Smooth muscle cell (in vitro differentiated cells): ENCODE measurements at regions not wholly inside any gene's neighbourhood (a gene's known extent, or its start where the extent isn't known, plus 50 kb on each side); places are given as distances from the start of the nearest gene placed in this dataset.
"Not testable (repeated sequence)": the region's sequence is repeated elsewhere in the genome, so short reads cannot be mapped to it uniquely, and the experiment has no call there.

Experiments
- DNase-seq: peaks from one replicate; lab custom pipeline; 2025; ENCODE audit not compliant: unreplicated experiment; lab: John Stamatoyannopoulos, UW
- H2AFZ ChIP-seq: fragments of 200-600 bp; sonication (generic); 2 replicates; pipeline ENCODE4 v1.6.0; 2016; ENCODE audit warnings: antibody characterized with exemption, low read depth, mild to moderate bottlenecking
- H3F3A ChIP-seq: fragments of 200-600 bp; sonication (generic); 2 replicates; pipeline ENCODE4 v1.6.0; 2017; ENCODE audit warnings: antibody characterized with exemption, low read depth
- H3K27ac ChIP-seq: fragments of 200-600 bp; sonication (generic); 2 replicates; pipeline ENCODE4 v1.5.1; 2016; ENCODE audit warnings: low read depth, mild to moderate bottlenecking
- H3K27me3 ChIP-seq: fragments of 200-600 bp; sonication (generic); 2 replicates; pipeline ENCODE4 v1.6.1; 2016; ENCODE audit warnings: low read depth, mild to moderate bottlenecking
- H3K36me3 ChIP-seq: fragments of 200-600 bp; sonication (generic); 2 replicates; pipeline ENCODE4 v1.5.1; 2016; ENCODE audit warnings: low read depth
- H3K4me1 ChIP-seq: fragments of 200-600 bp; sonication (generic); 2 replicates; pipeline ENCODE4 v1.5.1; 2016; ENCODE audit warnings: low read depth
- H3K4me2 ChIP-seq: fragments of 200-600 bp; sonication (generic); 2 replicates; pipeline ENCODE4 v1.6.0; 2016; ENCODE audit warnings: mild to moderate bottlenecking
- H3K4me3 ChIP-seq: fragments of 200-600 bp; sonication (generic); 2 replicates; pipeline ENCODE4 v1.5.1; 2016; ENCODE audit warnings: mild to moderate bottlenecking
- H3K79me2 ChIP-seq: fragments of 200-600 bp; sonication (generic); 2 replicates; pipeline ENCODE4 v1.6.0; 2016; ENCODE audit warnings: low read depth, mild to moderate bottlenecking
- H3K9ac ChIP-seq: fragments of 200-600 bp; sonication (generic); 2 replicates; pipeline ENCODE4 v1.6.0; 2016; ENCODE audit warnings: low read depth
- H3K9me3 ChIP-seq: fragments of 200-600 bp; sonication (generic); replicated peaks from 2 replicates; pipeline ENCODE4 v1.5.1; 2016; ENCODE audit warnings: low read depth
- H4K20me1 ChIP-seq: fragments of 200-600 bp; sonication (generic); 2 replicates; pipeline ENCODE4 v1.6.0; 2016; ENCODE audit warnings: low read depth
- WGBS: methylation state at CpG from one replicate; pipeline ENCODE4 v1.1.7; 2016; ENCODE audit warnings: low lambda C conversion rate; 5-methylcytosine and 5-hydroxymethylcytosine counted together
- TF ChIP-seq, protein P1 (sequence below): fragments of 200-600 bp; sonication (generic); IDR thresholded peaks from 2 replicates; pipeline ENCODE4 v1.5.1; 2017; ENCODE audit warnings: borderline replicate concordance, mild to moderate bottlenecking, antibody characterized with exemption; ENCODE audit not compliant: insufficient read depth, poor library complexity, severe bottlenecking

DNA sequence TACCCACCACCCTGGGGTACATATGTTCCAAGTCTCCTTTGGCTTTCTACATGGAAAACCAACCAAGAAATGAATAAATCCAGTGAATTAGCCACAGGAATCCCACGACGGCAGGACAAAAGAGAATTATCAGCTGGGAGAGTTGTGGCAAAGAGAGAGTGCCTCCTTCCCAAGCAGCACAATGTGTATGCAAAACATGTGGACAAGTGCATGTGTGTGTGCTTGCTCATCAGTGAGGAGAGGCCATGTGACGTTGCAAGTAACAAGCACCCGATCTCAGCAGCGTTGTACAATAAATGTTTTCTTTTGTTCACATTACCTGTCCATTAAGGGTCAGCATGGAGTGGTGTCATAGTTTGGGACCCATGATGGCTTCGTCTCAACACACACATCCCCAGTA lies 50.0 kb upstream of the EMX2 start:
- 71% methylated on average over 6 of the region's 6 CpGs for WGBS
- H3K36me3 ChIP-seq: no peaks in the 10 kb centered on the region

DNA sequence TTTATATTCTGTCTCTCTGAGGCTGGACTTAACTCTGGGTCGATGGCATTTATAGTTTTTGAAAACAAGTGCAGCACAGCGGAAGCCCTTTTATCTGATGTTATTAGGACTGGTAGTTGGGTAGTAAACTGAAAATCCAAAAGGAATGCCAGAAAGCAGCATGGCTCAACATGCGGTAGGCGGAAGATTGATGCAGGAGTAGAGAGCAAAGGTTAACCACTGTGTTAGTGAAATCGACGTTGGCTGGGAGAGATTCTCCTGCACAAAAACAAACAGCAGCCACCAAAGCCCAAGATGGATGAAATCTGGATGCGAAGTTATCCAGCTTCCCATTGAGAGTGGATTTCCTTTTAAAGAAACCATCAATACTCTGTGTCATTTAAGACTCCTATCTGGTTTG lies 54.5 kb upstream of the EMX2 start:
- DNase-seq: no peak
- Histone ChIP-seq H3K9ac (no peak overlapping the region), H3K4me3 (no peak overlapping the region), H3F3A (no peaks in the 10 kb centered on the region), H3K4me2 (no peak overlapping the region), H3K4me1 (no peaks in the 10 kb centered on the region), H3K79me2 (no peaks in the 10 kb centered on the region), H3K27me3 (peaks cover 41% of the 10 kb centered on the region), H4K20me1 (no peaks in the 10 kb centered on the region), H3K36me3 (no peaks in the 10 kb centered on the region), H2AFZ (no peak overlapping the region), H3K27ac (no peak overlapping the region), H3K9me3 (no peaks in the 10 kb centered on the region)
- TF ChIP-seq, protein P1, sequence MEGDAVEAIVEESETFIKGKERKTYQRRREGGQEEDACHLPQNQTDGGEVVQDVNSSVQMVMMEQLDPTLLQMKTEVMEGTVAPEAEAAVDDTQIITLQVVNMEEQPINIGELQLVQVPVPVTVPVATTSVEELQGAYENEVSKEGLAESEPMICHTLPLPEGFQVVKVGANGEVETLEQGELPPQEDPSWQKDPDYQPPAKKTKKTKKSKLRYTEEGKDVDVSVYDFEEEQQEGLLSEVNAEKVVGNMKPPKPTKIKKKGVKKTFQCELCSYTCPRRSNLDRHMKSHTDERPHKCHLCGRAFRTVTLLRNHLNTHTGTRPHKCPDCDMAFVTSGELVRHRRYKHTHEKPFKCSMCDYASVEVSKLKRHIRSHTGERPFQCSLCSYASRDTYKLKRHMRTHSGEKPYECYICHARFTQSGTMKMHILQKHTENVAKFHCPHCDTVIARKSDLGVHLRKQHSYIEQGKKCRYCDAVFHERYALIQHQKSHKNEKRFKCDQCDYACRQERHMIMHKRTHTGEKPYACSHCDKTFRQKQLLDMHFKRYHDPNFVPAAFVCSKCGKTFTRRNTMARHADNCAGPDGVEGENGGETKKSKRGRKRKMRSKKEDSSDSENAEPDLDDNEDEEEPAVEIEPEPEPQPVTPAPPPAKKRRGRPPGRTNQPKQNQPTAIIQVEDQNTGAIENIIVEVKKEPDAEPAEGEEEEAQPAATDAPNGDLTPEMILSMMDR: no peak
- 80% methylated on average over 7 of the region's 7 CpGs for WGBS

More for the DNA sequence above, 50.0 kb upstream of the EMX2 start:
- TF ChIP-seq, protein P1: no peak
- Histone ChIP-seq H2AFZ (no peak overlapping the region), H3K27ac (no peak overlapping the region), H3K79me2 (no peaks in the 10 kb centered on the region), H3K9me3 (no peaks in the 10 kb centered on the region), H3K4me1 (no peaks in the 10 kb centered on the region), H3K4me3 (no peak overlapping the region), H3K9ac (no peak overlapping the region), H3K4me2 (no peak overlapping the region), H3F3A (no peaks in the 10 kb centered on the region), H3K27me3 (peaks cover 58% of the 10 kb centered on the region), H4K20me1 (no peaks in the 10 kb centered on the region)
- no peak for DNase-seq

- H3F3A ChIP-seq: no peaks in the 10 kb centered on the region
- H3K9ac ChIP-seq: no peak overlapping the region
- H3K4me1 ChIP-seq: no peaks in the 10 kb centered on the region
- H3K36me3 ChIP-seq: no peaks in the 10 kb centered on the region
- WGBS: 98% methylated on average over 4 of the region's 4 CpGs
- no peak for DNase-seq
- H3K4me3 ChIP-seq: no peak overlapping the region
- no peaks in the 10 kb centered on the region for H3K9me3 ChIP-seq
- no peaks in the 10 kb centered on the region for H3K79me2 ChIP-seq
- no peak overlapping the region for H2AFZ ChIP-seq
- no peaks in the 10 kb centered on the region for H4K20me1 ChIP-seq
- H3K27me3 ChIP-seq: peaks cover 29% of the 10 kb centered on the region
- TF ChIP-seq, protein P1: no peak
- H3K4me2 ChIP-seq: no peak overlapping the region
- no peak overlapping the region for H3K27ac ChIP-seq
These were observed 55.9 kb upstream of the EMX2 start for GRCh38 chr10:117486606-117487005.

- no peaks in the 10 kb centered on the region for H3F3A ChIP-seq
- H2AFZ ChIP-seq: no peak overlapping the region
- H3K4me2 ChIP-seq: no peak overlapping the region
- H3K4me3 ChIP-seq: no peak overlapping the region
- TF ChIP-seq, protein P1: no peak
- peaks cover 18% of the 10 kb centered on the region for H3K27me3 ChIP-seq
- H3K4me1 ChIP-seq: no peaks in the 10 kb centered on the region
- H3K79me2 ChIP-seq: no peaks in the 10 kb centered on the region
- no peak overlapping the region for H3K27ac ChIP-seq
- no peak for DNase-seq
- 75% methylated on average over 5 of the region's 5 CpGs for WGBS
- no peaks in the 10 kb centered on the region for H3K36me3 ChIP-seq
- no peaks in the 10 kb centered on the region for H4K20me1 ChIP-seq
- H3K9me3 ChIP-seq: no peaks in the 10 kb centered on the region
- no peak overlapping the region for H3K9ac ChIP-seq
These were observed 59.4 kb upstream of the EMX2 start for GRCh38 chr10:117483056-117483590.

DNA sequence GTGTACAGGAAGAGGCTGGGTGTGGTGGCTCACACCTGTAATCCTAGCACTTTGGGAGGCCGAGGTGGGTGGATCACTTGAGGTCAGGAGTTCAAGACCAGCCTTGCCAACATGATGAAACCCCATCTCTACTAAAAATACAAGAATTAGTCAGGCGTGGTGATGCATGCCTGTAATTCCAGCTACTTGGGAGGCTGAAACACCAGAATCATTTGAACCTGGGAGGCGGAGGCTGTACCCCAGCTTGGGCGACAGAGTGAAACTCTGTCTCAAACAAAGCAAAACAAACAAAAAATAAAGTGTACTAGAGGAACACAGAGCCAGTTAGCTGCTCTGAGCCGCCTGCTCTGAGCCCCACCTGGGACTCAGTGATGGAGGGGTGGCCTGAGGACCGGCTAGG lies 61.5 kb upstream of the EMX2 start:
- not testable (repeated sequence) for H3K9me3 ChIP-seq, H3K36me3 ChIP-seq, H3K27ac ChIP-seq, H3K79me2 ChIP-seq, H3K4me3 ChIP-seq, H3K4me1 ChIP-seq, H3K9ac ChIP-seq, H4K20me1 ChIP-seq, DNase-seq, H3K4me2 ChIP-seq, H3F3A ChIP-seq, H2AFZ ChIP-seq
- WGBS: 84% methylated on average over 6 of the region's 6 CpGs
- peaks cover 14% of the 10 kb centered on the region for H3K27me3 ChIP-seq
